A549 (cell line): ENCODE measurements at regions not wholly inside any gene's neighbourhood (a gene's known extent, or its start where the extent isn't known, plus 50 kb on each side); places are given as distances from the start of the nearest gene placed in this dataset.

Source experiments
- ATAC-seq, 2 experiments: fragments of 200-7000 bp in 1 of 2; fragments of >200 bp in 1 of 2; cut with Nextera tagmentation in 1 of 2; cut with Tn5 transposase in 1 of 2; 3 replicates each; pipeline versions ENCODE4 v1.8.0 to v1.9.1; 2018 to 2020; ENCODE audit warnings: mild to moderate bottlenecking in 1 of 2, moderate library complexity in 1 of 2
- CTCF ChIA-PET: fragments of 300-600 bp; sonication (Branson Sonifier 250); formaldehyde crosslinking; extraction: SDS; loops from one replicate; lab custom pipeline; 2021; ENCODE audit warnings: antibody characterized with exemption, inconsistent platforms; lab: Yijun Ruan, JAX
- POLR2A ChIA-PET: fragments of 350-600 bp; formaldehyde crosslinking; extraction: SDS; loops from one replicate; lab custom pipeline; 2021; ENCODE audit warnings: antibody characterized with exemption, inconsistent platforms; lab: Yijun Ruan, JAX
- DNase-seq, 2 experiments: peaks; one replicate each; pipeline versions ENCODE4 v3.0.0 to v3.0.0-alpha.2; 2011 to 2016; ENCODE audit warnings: low read depth in 1 of 2, low spot score in 1 of 2
- FAIRE-seq: peaks from 2 replicates; lab custom pipeline; 2011; peaks lifted over from hg19 to GRCh38; lab: Jason Lieb, UNC
- H3K27ac ChIP-seq, 2 experiments: fragments of >200 bp; sonication (Bioruptor Twin); formaldehyde crosslinking; 3 replicates each; pipeline ENCODE4 v1.5.1; 2016 to 2017
- H3K4me1 ChIP-seq: fragments of >200 bp; sonication (Bioruptor Twin); formaldehyde crosslinking; 3 replicates; pipeline ENCODE4 v1.6.1; 2016
- H3K4me2 ChIP-seq: fragments of >200 bp; sonication (Bioruptor Twin); formaldehyde crosslinking; 3 replicates; pipeline ENCODE4 v1.6.1; 2016
- H3K4me3 ChIP-seq: fragments of >200 bp; sonication (Bioruptor Twin); formaldehyde crosslinking; 3 replicates; pipeline ENCODE4 v1.5.1; 2016
- H3K9me3 ChIP-seq: fragments of >200 bp; sonication (Bioruptor Twin); formaldehyde crosslinking; 3 replicates; pipeline ENCODE4 v1.6.1; 2016
- BHLHE40 ChIP-seq: IDR thresholded peaks from 2 replicates; pipeline ENCODE4 v1.6.1; 2012; ENCODE audit warnings: low read depth, low read length, inconsistent platforms
- CBX2 ChIP-seq: fragments of 200-600 bp; sonication (generic); IDR thresholded peaks from 2 replicates; pipeline ENCODE4 v1.6.1; 2016; ENCODE audit warnings: low read depth, mild to moderate bottlenecking, borderline replicate concordance
- CHD2 ChIP-seq: fragments of 150-350 bp; IDR thresholded peaks from 2 replicates; pipeline ENCODE4 v1.6.1; 2014; ENCODE audit warnings: low read length; ENCODE audit not compliant: partially characterized antibody
- EHF ChIP-seq: fragments of 250-450 bp; sonication (Bioruptor Pico); IDR thresholded peaks from 2 replicates; pipeline ENCODE4 v1.5.0; 2020; ENCODE audit warnings: mild to moderate bottlenecking
- EP300 ChIP-seq, 2 experiments: fragments of >200 bp; sonication (Bioruptor Twin); formaldehyde crosslinking; IDR thresholded peaks; 2 replicates in 1 of 2; 3 replicates in 1 of 2; pipeline ENCODE4 v1.6.1; 2016 to 2017
- ESRRA ChIP-seq: fragments of 150-350 bp; IDR thresholded peaks from 2 replicates; pipeline ENCODE4 v1.6.1; 2014; ENCODE audit warnings: mild to moderate bottlenecking, low read length, borderline replicate concordance
- FOSB ChIP-seq: fragments of 250-450 bp; sonication (Bioruptor Pico); IDR thresholded peaks from 2 replicates; pipeline ENCODE4 v1.5.0; 2020; ENCODE audit warnings: mild to moderate bottlenecking, moderate library complexity
- HEYL ChIP-seq: fragments of 250-450 bp; sonication (Bioruptor Pico); IDR thresholded peaks from 2 replicates; pipeline ENCODE4 v1.8.0; 2021; ENCODE audit warnings: mild to moderate bottlenecking, moderate library complexity
- HOXA7 ChIP-seq: fragments of 250-450 bp; sonication (Bioruptor Pico); IDR thresholded peaks from 2 replicates; pipeline ENCODE4 v1.5.0; 2020; ENCODE audit warnings: mild to moderate bottlenecking, moderate library complexity
- HOXB13 ChIP-seq: fragments of 250-450 bp; sonication (Bioruptor Pico); IDR thresholded peaks from 2 replicates; pipeline ENCODE4 v1.5.0; 2020; ENCODE audit warnings: low read depth, mild to moderate bottlenecking, moderate library complexity
- HOXB5 ChIP-seq: fragments of 250-450 bp; sonication (Bioruptor Pico); IDR thresholded peaks from 2 replicates; pipeline ENCODE4 v1.5.0; 2020; ENCODE audit warnings: mild to moderate bottlenecking, moderate library complexity
- KDM1A ChIP-seq: fragments of 200-600 bp; sonication (generic); IDR thresholded peaks from 2 replicates; pipeline ENCODE4 v1.6.1; 2016; ENCODE audit warnings: low read depth, mild to moderate bottlenecking
- KDM5A ChIP-seq: fragments of 200-600 bp; sonication (generic); IDR thresholded peaks from 2 replicates; pipeline ENCODE4 v1.6.1; 2016; ENCODE audit warnings: antibody characterized with exemption, mild to moderate bottlenecking
- MAFK ChIP-seq: fragments of 450-650 bp; IDR thresholded peaks from 2 replicates; pipeline ENCODE4 v1.6.1; 2014; ENCODE audit not compliant: partially characterized antibody
- MAZ ChIP-seq: fragments of 150-350 bp; IDR thresholded peaks from 2 replicates; pipeline ENCODE4 v1.6.1; 2014; ENCODE audit warnings: antibody characterized with exemption, low read depth, low read length, borderline replicate concordance
- NPAS2 ChIP-seq: fragments of 250-450 bp; sonication (Bioruptor Pico); IDR thresholded peaks from 2 replicates; pipeline ENCODE4 v1.8.0; 2022; ENCODE audit warnings: mild to moderate bottlenecking, moderate library complexity, borderline replicate concordance
- POLR2A ChIP-seq: IDR thresholded peaks from 2 replicates; pipeline ENCODE4 v1.6.1; 2012; ENCODE audit warnings: mild to moderate bottlenecking, low read length
- POLR2AphosphoS2 ChIP-seq: conservative IDR thresholded peaks from 2 replicates; pipeline ENCODE4 v1.6.1; 2012; ENCODE audit warnings: low read length, improper control_type of control experiment, inconsistent platforms
- RNF2 ChIP-seq: fragments of 200-600 bp; sonication (generic); IDR thresholded peaks from 2 replicates; pipeline ENCODE4 v1.6.1; 2016; ENCODE audit warnings: low read depth, mild to moderate bottlenecking, antibody characterized with exemption, moderate library complexity, borderline replicate concordance
- SMC3 ChIP-seq: fragments of >200 bp; sonication (Bioruptor Twin); formaldehyde crosslinking; IDR thresholded peaks from 3 replicates; pipeline ENCODE4 v1.6.1; 2018; ENCODE audit warnings: inconsistent platforms
- TP53 ChIP-seq: fragments of 250-450 bp; sonication (Bioruptor Pico); IDR thresholded peaks from 2 replicates; pipeline ENCODE4 v1.5.0; 2021; ENCODE audit warnings: mild to moderate bottlenecking, moderate library complexity
- ZSCAN20 ChIP-seq: fragments of 250-450 bp; sonication (Bioruptor Pico); IDR thresholded peaks from 2 replicates; pipeline ENCODE4 v1.8.0; 2022; ENCODE audit warnings: mild to moderate bottlenecking, moderate library complexity
- WGBS: methylation state at CpG from one replicate; pipeline ENCODE4 v1.1.6; 2017; ENCODE audit errors: missing lambda C conversion rate; 5-methylcytosine and 5-hydroxymethylcytosine counted together
- TF ChIP-seq, protein P1 (sequence below): fragments of 450-650 bp; IDR thresholded peaks from 2 replicates; pipeline ENCODE4 v1.6.1; 2014; ENCODE audit warnings: antibody characterized with exemption
- TF ChIP-seq, protein P2 (sequence below): fragments of 250-450 bp; sonication (Bioruptor Pico); IDR thresholded peaks from 2 replicates; pipeline ENCODE4 v1.5.0; 2021; ENCODE audit warnings: mild to moderate bottlenecking, moderate library complexity, borderline replicate concordance
- TF ChIP-seq, protein P3 (sequence below): fragments of >200 bp; sonication (Bioruptor Twin); formaldehyde crosslinking; IDR thresholded peaks from 2 replicates; pipeline ENCODE4 v1.6.1; 2016
- TF ChIP-seq, protein P4 (sequence below): fragments of 150-350 bp; IDR thresholded peaks from 2 replicates; pipeline ENCODE4 v1.6.1; 2014; ENCODE audit warnings: low read depth, mild to moderate bottlenecking, low read length
- TF ChIP-seq, protein P5 (sequence below): IDR thresholded peaks from 2 replicates; pipeline ENCODE4 v1.6.1; 2012
- TF ChIP-seq, protein P6 (sequence below): fragments of 250-450 bp; sonication (Bioruptor Pico); IDR thresholded peaks from 2 replicates; pipeline ENCODE4 v1.5.0; 2020; ENCODE audit warnings: low read depth, mild to moderate bottlenecking, moderate library complexity

DNA sequence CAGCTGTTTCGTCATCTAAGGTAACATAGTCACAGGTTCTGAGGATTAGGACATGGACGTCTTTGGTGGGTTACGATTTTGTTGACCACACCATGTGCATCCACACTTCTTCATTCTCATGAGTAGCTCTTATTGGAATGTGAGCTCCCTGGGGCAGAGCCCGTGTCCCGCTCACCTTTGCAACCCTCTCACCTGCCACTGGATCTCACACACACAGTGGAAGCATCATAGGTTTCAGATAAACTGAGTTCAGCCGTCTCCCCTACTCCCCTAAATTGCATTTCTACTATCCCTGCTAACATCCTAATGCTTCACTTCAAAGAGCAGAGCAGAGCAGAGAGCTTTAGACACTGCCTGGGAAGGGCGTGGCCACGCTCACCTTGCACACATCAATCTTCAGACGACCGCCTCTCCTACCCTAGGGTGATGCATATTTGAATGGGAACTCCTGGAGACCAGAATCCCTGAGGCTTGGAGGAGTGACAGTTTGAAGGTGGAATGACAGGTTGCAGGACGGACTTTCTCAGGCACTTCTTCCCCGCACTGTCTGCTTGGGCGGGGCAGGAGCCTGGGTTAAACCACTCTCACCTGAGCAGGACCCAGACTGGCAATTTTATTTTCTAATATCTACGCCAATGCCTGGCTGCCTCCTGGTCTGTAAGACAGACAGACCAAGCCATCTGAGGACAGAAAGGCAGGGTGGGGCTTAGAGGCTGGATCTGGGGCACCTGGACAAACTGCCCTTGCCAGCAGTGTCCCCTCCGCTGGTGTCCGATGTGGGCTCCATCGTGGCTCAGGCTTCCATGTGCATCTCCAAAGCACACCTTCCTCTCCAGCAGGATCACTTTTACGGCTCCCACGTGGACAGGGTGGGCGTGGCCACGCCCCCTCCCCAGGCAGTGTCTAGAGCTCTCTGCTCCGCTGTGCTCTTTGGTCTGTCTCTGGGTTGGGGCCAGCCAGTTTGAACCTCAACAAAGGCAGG lies 229.5 kb upstream of the COPS8 start (continued):
- no peak for TF ChIP-seq ESRRA
- TF ChIP-seq, protein P1, sequence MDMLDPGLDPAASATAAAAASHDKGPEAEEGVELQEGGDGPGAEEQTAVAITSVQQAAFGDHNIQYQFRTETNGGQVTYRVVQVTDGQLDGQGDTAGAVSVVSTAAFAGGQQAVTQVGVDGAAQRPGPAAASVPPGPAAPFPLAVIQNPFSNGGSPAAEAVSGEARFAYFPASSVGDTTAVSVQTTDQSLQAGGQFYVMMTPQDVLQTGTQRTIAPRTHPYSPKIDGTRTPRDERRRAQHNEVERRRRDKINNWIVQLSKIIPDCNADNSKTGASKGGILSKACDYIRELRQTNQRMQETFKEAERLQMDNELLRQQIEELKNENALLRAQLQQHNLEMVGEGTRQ, result no peak
- TF ChIP-seq KDM1A, result no peak
- TF ChIP-seq, protein P2, sequence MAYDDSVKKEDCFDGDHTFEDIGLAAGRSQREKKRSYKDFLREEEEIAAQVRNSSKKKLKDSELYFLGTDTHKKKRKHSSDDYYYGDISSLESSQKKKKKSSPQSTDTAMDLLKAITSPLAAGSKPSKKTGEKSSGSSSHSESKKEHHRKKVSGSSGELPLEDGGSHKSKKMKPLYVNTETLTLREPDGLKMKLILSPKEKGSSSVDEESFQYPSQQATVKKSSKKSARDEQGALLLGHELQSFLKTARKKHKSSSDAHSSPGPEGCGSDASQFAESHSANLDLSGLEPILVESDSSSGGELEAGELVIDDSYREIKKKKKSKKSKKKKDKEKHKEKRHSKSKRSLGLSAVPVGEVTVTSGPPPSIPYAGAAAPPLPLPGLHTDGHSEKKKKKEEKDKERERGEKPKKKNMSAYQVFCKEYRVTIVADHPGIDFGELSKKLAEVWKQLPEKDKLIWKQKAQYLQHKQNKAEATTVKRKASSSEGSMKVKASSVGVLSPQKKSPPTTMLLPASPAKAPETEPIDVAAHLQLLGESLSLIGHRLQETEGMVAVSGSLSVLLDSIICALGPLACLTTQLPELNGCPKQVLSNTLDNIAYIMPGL (CRISPR knock-in tag), result no peak
- TF ChIP-seq, protein P3, sequence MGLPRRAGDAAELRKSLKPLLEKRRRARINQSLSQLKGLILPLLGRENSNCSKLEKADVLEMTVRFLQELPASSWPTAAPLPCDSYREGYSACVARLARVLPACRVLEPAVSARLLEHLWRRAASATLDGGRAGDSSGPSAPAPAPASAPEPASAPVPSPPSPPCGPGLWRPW, result no peak
- TF ChIP-seq SMC3, result no peak
- TF ChIP-seq EHF (CRISPR knock-in tag), result no peak
- TF ChIP-seq, all 56 proteins: peak for 0

DNA sequence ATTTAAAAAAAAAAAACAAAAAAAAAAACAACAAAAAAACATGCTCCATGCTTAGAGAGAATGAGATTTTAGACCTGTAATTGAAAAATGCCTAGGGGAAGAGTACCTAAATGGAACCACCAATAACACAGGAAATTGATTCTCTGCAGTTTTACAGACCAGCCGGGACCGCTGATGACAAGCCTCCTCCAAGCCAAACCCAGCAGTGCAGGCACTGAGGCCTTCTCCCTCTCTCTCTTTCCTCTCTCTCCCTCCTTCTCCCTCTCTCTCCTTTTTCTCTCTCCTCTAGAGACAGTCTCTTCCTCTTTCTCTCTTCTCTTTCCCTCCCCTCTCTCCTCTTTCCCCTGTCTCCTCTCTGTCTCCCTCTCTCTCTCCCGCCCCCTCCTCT lies 228.8 kb upstream of the COPS8 start:
- no peak for FAIRE-seq
- ChIA-PET CTCF (no interaction called here), POLR2A (no interaction called here)
- 46% methylated on average over 2 of the region's 3 CpGs for WGBS
- no peaks in the 10 kb centered on the region for H3K9me3 ChIP-seq
- no peak for DNase-seq
- ATAC-seq, result no peak
- H3K27ac ChIP-seq, result no peak overlapping the region
- no peak overlapping the region for H3K4me2 ChIP-seq
- no peak overlapping the region for H3K4me3 ChIP-seq
- H3K4me1 ChIP-seq, result no peaks in the 10 kb centered on the region
- TF ChIP-seq CHD2 (no peak), POLR2AphosphoS2 (no peak), TP53 (no peak), HEYL (no peak), EP300 (IDR thresholded peaks at IDR 0.05) (no peak), POLR2A (no peak), HOXA7 (CRISPR knock-in tag) (no peak), HOXB13 (CRISPR knock-in tag) (no peak)
- TF ChIP-seq, protein P4, sequence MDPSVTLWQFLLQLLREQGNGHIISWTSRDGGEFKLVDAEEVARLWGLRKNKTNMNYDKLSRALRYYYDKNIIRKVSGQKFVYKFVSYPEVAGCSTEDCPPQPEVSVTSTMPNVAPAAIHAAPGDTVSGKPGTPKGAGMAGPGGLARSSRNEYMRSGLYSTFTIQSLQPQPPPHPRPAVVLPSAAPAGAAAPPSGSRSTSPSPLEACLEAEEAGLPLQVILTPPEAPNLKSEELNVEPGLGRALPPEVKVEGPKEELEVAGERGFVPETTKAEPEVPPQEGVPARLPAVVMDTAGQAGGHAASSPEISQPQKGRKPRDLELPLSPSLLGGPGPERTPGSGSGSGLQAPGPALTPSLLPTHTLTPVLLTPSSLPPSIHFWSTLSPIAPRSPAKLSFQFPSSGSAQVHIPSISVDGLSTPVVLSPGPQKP, result no peak
- TF ChIP-seq, protein P5, sequence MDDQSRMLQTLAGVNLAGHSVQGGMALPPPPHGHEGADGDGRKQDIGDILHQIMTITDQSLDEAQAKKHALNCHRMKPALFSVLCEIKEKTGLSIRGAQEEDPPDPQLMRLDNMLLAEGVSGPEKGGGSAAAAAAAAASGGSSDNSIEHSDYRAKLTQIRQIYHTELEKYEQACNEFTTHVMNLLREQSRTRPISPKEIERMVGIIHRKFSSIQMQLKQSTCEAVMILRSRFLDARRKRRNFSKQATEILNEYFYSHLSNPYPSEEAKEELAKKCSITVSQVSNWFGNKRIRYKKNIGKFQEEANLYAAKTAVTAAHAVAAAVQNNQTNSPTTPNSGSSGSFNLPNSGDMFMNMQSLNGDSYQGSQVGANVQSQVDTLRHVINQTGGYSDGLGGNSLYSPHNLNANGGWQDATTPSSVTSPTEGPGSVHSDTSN, result no peak
- TF ChIP-seq, all 56 proteins: peak for 0

DNA sequence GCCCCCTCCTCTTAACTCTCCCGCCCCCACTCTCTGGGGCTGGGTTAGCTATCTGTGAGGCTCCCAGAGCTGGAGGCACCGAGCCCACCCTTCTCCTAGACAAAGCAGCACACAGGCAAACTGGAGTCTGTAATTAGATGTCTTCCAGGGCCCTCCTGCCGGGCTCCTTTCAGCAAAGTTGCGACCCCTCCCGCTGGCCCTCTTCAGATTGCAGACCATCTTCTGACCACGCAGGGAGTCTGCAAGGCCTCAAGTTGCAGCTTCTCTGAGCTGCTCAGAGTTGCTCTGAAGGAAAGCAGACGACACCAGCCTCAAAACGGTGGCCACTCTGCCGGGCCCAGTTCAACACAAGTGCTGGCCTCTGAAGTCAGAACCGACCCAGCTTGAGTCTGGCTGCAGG lies 228.4 kb upstream of the COPS8 start:
- H3K4me1 ChIP-seq, result no peaks in the 10 kb centered on the region
- H3K4me3 ChIP-seq, result no peak overlapping the region
- FAIRE-seq, result no peak
- CTCF ChIA-PET, result no interaction called here
- no peak overlapping the region for H3K4me2 ChIP-seq
- H3K9me3 ChIP-seq, result no peaks in the 10 kb centered on the region
- TF ChIP-seq NPAS2 (CRISPR knock-in tag), result no peak
- TF ChIP-seq, protein P1, result no peak
- TF ChIP-seq CBX2, result no peak
- no peak for TF ChIP-seq RNF2
- TF ChIP-seq MAZ, result no peak
- TF ChIP-seq KDM5A, result no peak
- TF ChIP-seq EP300 (IDR thresholded peaks at IDR 0.05), result no peak
- no peak for TF ChIP-seq POLR2A
- TF ChIP-seq HOXB5 (CRISPR knock-in tag), result no peak
- no peak for TF ChIP-seq BHLHE40
- no peak for TF ChIP-seq HEYL
- no peak for TF ChIP-seq MAFK
- no peak for TF ChIP-seq ZSCAN20
- TF ChIP-seq, protein P6, sequence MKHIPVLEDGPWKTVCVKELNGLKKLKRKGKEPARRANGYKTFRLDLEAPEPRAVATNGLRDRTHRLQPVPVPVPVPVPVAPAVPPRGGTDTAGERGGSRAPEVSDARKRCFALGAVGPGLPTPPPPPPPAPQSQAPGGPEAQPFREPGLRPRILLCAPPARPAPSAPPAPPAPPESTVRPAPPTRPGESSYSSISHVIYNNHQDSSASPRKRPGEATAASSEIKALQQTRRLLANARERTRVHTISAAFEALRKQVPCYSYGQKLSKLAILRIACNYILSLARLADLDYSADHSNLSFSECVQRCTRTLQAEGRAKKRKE, result no peak
- TF ChIP-seq FOSB, result no peak
- TF ChIP-seq, all 56 proteins: peak for 0
- ATAC-seq, result no peak
- WGBS, result 63% methylated on average over 8 of the region's 10 CpGs
- no peak for DNase-seq
- no peak overlapping the region for H3K27ac ChIP-seq
- POLR2A ChIA-PET, result no interaction called here
